CD4-positive, alpha-beta T cell (primary cell): ENCODE measurements at regions not wholly inside any gene's neighbourhood (a gene's known extent, or its start where the extent isn't known, plus 50 kb on each side); places are given as distances from the start of the nearest gene placed in this dataset.

Source experiments
- ATAC-seq: fragments of 200-7000 bp; cut with Tn5 transposase; one replicate; pipeline ENCODE4 v1.10.0; 2022; ENCODE audit warnings: mild to moderate bottlenecking; ENCODE audit not compliant: poor library complexity
- CTCF ChIA-PET: fragments of 350-600 bp; sonication (Branson Sonifier 250); formaldehyde crosslinking; loops from one replicate; lab custom pipeline; 2021; ENCODE audit warnings: antibody characterized with exemption, inconsistent platforms; lab: Charles Lee
- POLR2A ChIA-PET: fragments of 350-600 bp; sonication (Branson Sonifier 250); formaldehyde crosslinking; loops from one replicate; lab custom pipeline; 2021; ENCODE audit warnings: antibody characterized with exemption, inconsistent platforms; lab: Charles Lee
- DNase-seq, 14 experiments: peaks; one replicate each; pipeline ENCODE4 v3.0.0-alpha.2; 2013 to 2020; ENCODE audit warnings: mixed read lengths in 2 of 14
- H3K27ac ChIP-seq, 2 donors: one replicate each; pipeline versions ENCODE4 v1.5.1 to v1.7.0; 2013; ENCODE audit warnings: low read length in 2 of 2, low read depth in 1 of 2, mild to moderate bottlenecking in 1 of 2
- H3K27me3 ChIP-seq, 2 experiments: 1 replicate in 1 of 2; 2 replicates in 1 of 2; pipeline versions ENCODE4 v1.6.1 to v1.7.0; 2013; ENCODE audit warnings: low read length in 2 of 2, control low read depth in 1 of 2, mild to moderate bottlenecking in 1 of 2, moderate library complexity in 1 of 2; ENCODE audit not compliant: insufficient read depth in 2 of 2, control insufficient read depth in 1 of 2
- H3K36me3 ChIP-seq: one replicate; pipeline ENCODE4 v1.6.1; 2013; ENCODE audit warnings: low read length, control low read depth; ENCODE audit not compliant: insufficient read depth
- H3K4me1 ChIP-seq: one replicate; pipeline ENCODE4 v1.6.1; 2013; ENCODE audit warnings: low read length, control low read depth; ENCODE audit not compliant: insufficient read depth
- H3K4me3 ChIP-seq: one replicate; pipeline ENCODE4 v1.5.1; 2013; ENCODE audit warnings: mild to moderate bottlenecking, low read length, moderate library complexity
- H3K9me3 ChIP-seq, 2 experiments: 1 replicate in 1 of 2; 2 replicates in 1 of 2; pipeline versions ENCODE4 v1.6.1 to v1.7.0; 2013; ENCODE audit warnings: low read length in 2 of 2, mild to moderate bottlenecking in 2 of 2, control low read depth in 1 of 2, moderate library complexity in 1 of 2; ENCODE audit not compliant: control insufficient read depth in 1 of 2, insufficient read depth in 1 of 2
- H3K27ac Mint-ChIP-seq: one replicate; pipeline ENCODE4 v1.8.0; 2020; ENCODE audit warnings: mixed read lengths
- H3K27me3 Mint-ChIP-seq: one replicate; pipeline ENCODE4 v1.8.0; 2021; ENCODE audit warnings: mixed read lengths
- H3K36me3 Mint-ChIP-seq: one replicate; pipeline ENCODE4 v1.8.0; 2021; ENCODE audit warnings: low read depth, mixed read lengths
- H3K4me1 Mint-ChIP-seq: one replicate; pipeline ENCODE4 v1.8.0; 2021; ENCODE audit warnings: low read depth, mixed read lengths
- H3K4me3 Mint-ChIP-seq: one replicate; pipeline ENCODE4 v1.8.0; 2020; ENCODE audit warnings: mild to moderate bottlenecking, mixed read lengths
- H3K9me3 Mint-ChIP-seq: one replicate; pipeline ENCODE4 v1.8.0; 2020; ENCODE audit warnings: mixed read lengths
- CTCF ChIP-seq: fragments of 200-600 bp; IDR thresholded peaks from one replicate; pipeline ENCODE4 v1.8.0; 2022; ENCODE audit warnings: antibody characterized with exemption, mild to moderate bottlenecking
- intact Hi-C, 2 experiments: fragments of 100-400 bp; cut with DNase I in 1 of 2; cut with micrococcal nuclease in 1 of 2; formaldehyde crosslinking; loops; one replicate each; pipeline versions ENCODE4 v1.15.1 to v1.9.0; 2023 to 2025; cut with DNase I, micrococcal nuclease

- Mint-ChIP-seq H3K36me3 (no peaks in the 10 kb centered on the region), H3K27ac (no peak overlapping the region), H3K9me3 (peaks cover 9% of the 10 kb centered on the region), H3K4me3 (no peak overlapping the region), H3K4me1 (no peaks in the 10 kb centered on the region), H3K27me3 (no peaks in the 10 kb centered on the region)
- Histone ChIP-seq H3K36me3 (no peaks in the 10 kb centered on the region), H3K9me3 (no peaks in the 10 kb centered on the region), H3K27ac (no peak overlapping the region), H3K4me3 (no peak overlapping the region), H3K4me1 (no peaks in the 10 kb centered on the region), H3K27me3 (no peaks in the 10 kb centered on the region)
- ATAC-seq = no peak
- ChIA-PET CTCF (no interaction called here), POLR2A (no interaction called here)
- intact Hi-C loops = no loop called here
- TF ChIP-seq CTCF = no peak
- no peak for DNase-seq
Observed at GRCh38 chr12:43062201-43062895, 472.8 kb upstream of the PRICKLE1 start.

GRCh38 chr12:43060742-43061141 lies 471.2 kb upstream of the PRICKLE1 start:
- ChIA-PET POLR2A (no interaction called here), CTCF (no interaction called here)
- Histone ChIP-seq H3K27me3 (no peaks in the 10 kb centered on the region), H3K9me3 (no peaks in the 10 kb centered on the region), H3K4me1 (no peaks in the 10 kb centered on the region), H3K36me3 (no peaks in the 10 kb centered on the region), H3K4me3 (no peak overlapping the region), H3K27ac (no peak overlapping the region)
- TF ChIP-seq CTCF = no peak
- peaks cover 9% of the 10 kb centered on the region for H3K9me3 Mint-ChIP-seq
- H3K4me1 Mint-ChIP-seq = no peaks in the 10 kb centered on the region
- H3K27me3 Mint-ChIP-seq = no peaks in the 10 kb centered on the region
- no peak overlapping the region for H3K27ac Mint-ChIP-seq
- no peak overlapping the region for H3K4me3 Mint-ChIP-seq
- no peaks in the 10 kb centered on the region for H3K36me3 Mint-ChIP-seq
- DNase-seq (no peak), ATAC-seq (no peak)
- intact Hi-C loops = no loop called here

- Mint-ChIP-seq H3K36me3 (no peaks in the 10 kb centered on the region), H3K27me3 (no peaks in the 10 kb centered on the region), H3K4me1 (no peaks in the 10 kb centered on the region), H3K27ac (no peak overlapping the region), H3K9me3 (peaks cover 9% of the 10 kb centered on the region), H3K4me3 (no peak overlapping the region)
- ATAC-seq (no peak), DNase-seq (no peak)
- H3K27me3 ChIP-seq = no peaks in the 10 kb centered on the region
- no peak overlapping the region for H3K4me3 ChIP-seq
- ChIA-PET CTCF (no interaction called here), POLR2A (no interaction called here)
- no peaks in the 10 kb centered on the region for H3K9me3 ChIP-seq
- no peaks in the 10 kb centered on the region for H3K36me3 ChIP-seq
- no peaks in the 10 kb centered on the region for H3K4me1 ChIP-seq
- intact Hi-C loops = no loop called here
- TF ChIP-seq CTCF = no peak
- no peak overlapping the region for H3K27ac ChIP-seq
Observed at GRCh38 chr12:43058616-43059015, 469.1 kb upstream of the PRICKLE1 start.
